IMR-90 (cell line): ENCODE measurements at regions not wholly inside any gene's neighbourhood (a gene's known extent, or its start where the extent isn't known, plus 50 kb on each side); places are given as distances from the start of the nearest gene placed in this dataset.

ENCODE experiments used
- ATAC-seq: fragments of 200-7000 bp; cut with Tn5 transposase; 2 replicates; pipeline ENCODE4 v1.9.1; 2020; ENCODE audit warnings: low read depth, mild to moderate bottlenecking, moderate library complexity
- BruUV-seq: library from RNA; stranded (reverse); fragments of 400-500 nt; replicated peaks from 2 replicates; lab custom pipeline; 2021; lab: Mats Ljungman, UMichigan
- CTCF ChIA-PET: fragments of 300-600 bp; formaldehyde crosslinking; extraction: SDS; loops from one replicate; lab custom pipeline; 2021; ENCODE audit warnings: antibody characterized with exemption; lab: Yijun Ruan, JAX
- POLR2A ChIA-PET: fragments of 300-600 bp; sonication (Branson Sonifier 250); formaldehyde crosslinking; loops from one replicate; lab custom pipeline; 2022; ENCODE audit warnings: antibody characterized with exemption; ENCODE audit not compliant: unreplicated experiment; lab: Charles Lee
- DNase-seq: peaks from one replicate; pipeline ENCODE4 v3.0.0; 2013
- H2AFZ ChIP-seq: replicated peaks from 2 replicates; pipeline ENCODE3; 2013; ENCODE audit warnings: low read length, mild to moderate bottlenecking; ENCODE audit not compliant: poor library complexity
- H2AK5ac ChIP-seq: 2 replicates; pipeline ENCODE4 v1.6.1; 2013; ENCODE audit warnings: low read depth, low read length, inconsistent platforms
- H2AK9ac ChIP-seq: replicated peaks from 2 replicates; pipeline ENCODE3; 2013; ENCODE audit warnings: mild to moderate bottlenecking, low read depth, low read length, moderate library complexity; ENCODE audit not compliant: poor library complexity
- H2BK120ac ChIP-seq: 2 replicates; pipeline ENCODE4 v1.6.1; 2013; ENCODE audit warnings: low read depth, low read length, inconsistent platforms
- H2BK15ac ChIP-seq: 3 replicates; pipeline ENCODE4 v1.6.1; 2013; ENCODE audit warnings: low read depth, low read length, inconsistent platforms
- H2BK20ac ChIP-seq: 2 replicates; pipeline ENCODE4 v1.6.1; 2013; ENCODE audit warnings: low read depth, mild to moderate bottlenecking, inconsistent platforms, low read length, moderate library complexity
- H2BK5ac ChIP-seq: 2 replicates; pipeline ENCODE4 v1.6.1; 2013; ENCODE audit warnings: mild to moderate bottlenecking, low read depth, low read length, inconsistent platforms; ENCODE audit not compliant: poor library complexity, severe bottlenecking
- H3K14ac ChIP-seq: replicated peaks from 2 replicates; pipeline ENCODE4 v1.6.1; 2013; ENCODE audit warnings: low read depth, low read length, inconsistent platforms
- H3K18ac ChIP-seq: 2 replicates; pipeline ENCODE4 v1.6.1; 2013; ENCODE audit warnings: low read depth, low read length, control low read depth
- H3K23ac ChIP-seq: 2 replicates; pipeline ENCODE4 v1.6.1; 2013; ENCODE audit warnings: low read depth, low read length, inconsistent platforms
- H3K27ac ChIP-seq: 2 replicates; pipeline ENCODE4 v1.5.1; 2013; ENCODE audit warnings: mild to moderate bottlenecking, control low read depth, low read length; ENCODE audit not compliant: insufficient read depth
- H3K27me3 ChIP-seq: 2 replicates; pipeline ENCODE4 v1.6.1; 2013; ENCODE audit warnings: low read length; ENCODE audit not compliant: control insufficient read depth, insufficient read depth
- H3K36me3 ChIP-seq: 2 replicates; pipeline ENCODE4 v1.6.1; 2013; ENCODE audit warnings: low read length, mixed read lengths; ENCODE audit not compliant: control insufficient read depth, insufficient read depth
- H3K4ac ChIP-seq: 2 replicates; pipeline ENCODE4 v1.6.1; 2013; ENCODE audit warnings: low read depth, low read length, inconsistent platforms
- H3K4me1 ChIP-seq: 2 replicates; pipeline ENCODE4 v1.6.1; 2013; ENCODE audit warnings: low read length, mixed read lengths; ENCODE audit not compliant: control insufficient read depth, insufficient read depth
- H3K4me2 ChIP-seq: 2 replicates; pipeline ENCODE4 v1.6.1; 2013; ENCODE audit warnings: low read depth, mild to moderate bottlenecking, control low read depth, low read length, moderate library complexity
- H3K4me3 ChIP-seq: 2 replicates; pipeline ENCODE4 v1.5.1; 2013; ENCODE audit warnings: low read depth, mild to moderate bottlenecking, control low read depth, low read length, moderate library complexity; ENCODE audit not compliant: insufficient read depth
- H3K56ac ChIP-seq: 2 replicates; pipeline ENCODE4 v1.6.1; 2013; ENCODE audit warnings: low read length, inconsistent platforms; ENCODE audit not compliant: insufficient read depth; ENCODE audit errors: extremely low read depth
- H3K79me1 ChIP-seq, 2 experiments: 2 replicates each; pipeline ENCODE4 v1.6.1; 2013; ENCODE audit warnings: low read length in 2 of 2, inconsistent platforms in 1 of 2, low read depth in 1 of 2
- H3K9ac ChIP-seq: 2 replicates; pipeline ENCODE4 v1.6.1; 2013; ENCODE audit warnings: low read depth, low read length, control low read depth
- H3K9me1 ChIP-seq: 2 replicates; pipeline ENCODE4 v1.6.1; 2013; ENCODE audit warnings: low read length, inconsistent platforms; ENCODE audit not compliant: insufficient read depth
- H3K9me3 ChIP-seq: 2 replicates; pipeline ENCODE4 v1.6.1; 2013; ENCODE audit warnings: low read length; ENCODE audit not compliant: control insufficient read depth, insufficient read depth
- H4K20me1 ChIP-seq: 2 replicates; pipeline ENCODE4 v1.6.1; 2013; ENCODE audit warnings: low read length, inconsistent platforms; ENCODE audit not compliant: insufficient read depth
- H4K5ac ChIP-seq: 2 replicates; pipeline ENCODE4 v1.6.1; 2013; ENCODE audit warnings: mild to moderate bottlenecking, low read depth, low read length, control low read depth
- H4K8ac ChIP-seq, 2 experiments: 2 replicates each; pipeline ENCODE4 v1.6.1; 2013; ENCODE audit warnings: low read depth in 2 of 2, low read length in 2 of 2, control low read depth in 1 of 2, inconsistent platforms in 1 of 2
- H4K91ac ChIP-seq: 2 replicates; pipeline ENCODE4 v1.6.1; 2013; ENCODE audit warnings: low read depth, low read length, inconsistent platforms; ENCODE audit not compliant: insufficient read depth
- ELK1 ChIP-seq: fragments of 150-350 bp; IDR thresholded peaks from 2 replicates; pipeline ENCODE4 v1.6.1; 2016; ENCODE audit warnings: low read depth, mild to moderate bottlenecking, low read length, moderate library complexity, borderline replicate concordance
- FOS ChIP-seq: fragments of 150-350 bp; IDR thresholded peaks from 2 replicates; pipeline ENCODE4 v1.6.1; 2016; ENCODE audit warnings: low read depth, low read length
- MAFK ChIP-seq: IDR thresholded peaks from 2 replicates; pipeline ENCODE4 v1.6.1; 2012; ENCODE audit warnings: low read depth, low read length, improper control_type of control experiment
- RCOR1 ChIP-seq: IDR thresholded peaks from 2 replicates; pipeline ENCODE4 v1.6.1; 2012; ENCODE audit warnings: mild to moderate bottlenecking, low read length, improper control_type of control experiment; ENCODE audit not compliant: insufficient replicate concordance
- RFX5 ChIP-seq: IDR thresholded peaks from 2 replicates; pipeline ENCODE4 v1.8.0; 2012; ENCODE audit warnings: low read depth, mild to moderate bottlenecking, low read length, moderate library complexity
- WGBS, 2 experiments: methylation state at CpG; one replicate each; pipeline versions ENCODE4 v1.1.5 to v1.1.7; 2013; ENCODE audit warnings: missing lambda C conversion rate in 2 of 2; ENCODE audit not compliant: insufficient read length in 1 of 2; ENCODE audit errors: extremely low coverage in 2 of 2; 5-methylcytosine and 5-hydroxymethylcytosine counted together
- dilution Hi-C: fragments of 300-500 bp; cut with HindIII; formaldehyde crosslinking; loops from one replicate; pipeline ENCODE4 v1.14.3; 2018; ENCODE audit warnings: low sequenced_read_pairs; ENCODE audit not compliant: unreplicated experiment
- in situ Hi-C: fragments of 300-500 bp; cut with MboI; formaldehyde crosslinking; loops from 3 replicates; pipeline ENCODE4 v1.14.3; 2019; ENCODE audit warnings: low sequenced_read_pairs, inconsistent platforms, mixed read lengths
- intact Hi-C: fragments of 100-400 bp; cut with micrococcal nuclease; formaldehyde crosslinking; loops from 2 replicates; pipeline ENCODE4 v1.10.0; 2022

GRCh38 chr18:67402543-67402942 lies 114.0 kb downstream of the DSEL start:
- dilution Hi-C loops (no loop called here), intact Hi-C loops (no loop called here), in situ Hi-C loops (no loop called here)
- Histone ChIP-seq H3K9ac (no peak overlapping the region), H3K4me3 (no peak overlapping the region), H3K9me1 (no peaks in the 10 kb centered on the region), H4K5ac (no peak overlapping the region), H4K20me1 (no peaks in the 10 kb centered on the region), H2AK9ac (no peak overlapping the region), H2BK20ac (no peak overlapping the region), H3K56ac (no peak overlapping the region), H3K9me3 (no peaks in the 10 kb centered on the region), H3K27me3 (no peaks in the 10 kb centered on the region), H4K91ac (no peak overlapping the region), H3K36me3 (no peaks in the 10 kb centered on the region), H2BK15ac (no peak overlapping the region), H3K14ac (no peak overlapping the region), H3K27ac (no peak overlapping the region), H3K4ac (no peak overlapping the region), H2AK5ac (no peak overlapping the region), H3K18ac (peak overlapping the region; percentile 2; the same call in 1 of the 2 replicates), H4K8ac (no peak overlapping the region), H2AFZ (no peak overlapping the region), H3K4me2 (peak overlapping the region; percentile 30; the same call in 1 of the 2 replicates), H3K79me1 (no peaks in the 10 kb centered on the region), H2BK5ac (peak overlapping the region; percentile 67), H2BK120ac (peak overlapping the region; percentile 11; the same call in 1 of the 2 replicates), H3K23ac (no peak overlapping the region), H3K4me1 (peaks cover 4% of the 10 kb centered on the region; the same call in 1 of the 2 replicates)
- CTCF ChIA-PET = no interaction called here
- DNase-seq (peak; percentile 88), ATAC-seq (peak; percentile 94)
- no peak for TF ChIP-seq ELK1
- peak; percentile 48 for TF ChIP-seq FOS
- no peak for TF ChIP-seq RCOR1
- TF ChIP-seq RFX5 = no peak
- no peak for TF ChIP-seq MAFK
- POLR2A ChIA-PET = no interaction called here
- WGBS, 2 experiments = no CpG with 5 or more reads among the region's 1 CpG
- no TSS peak for BruUV-seq
